Spleen (tissue), 11 donors: ENCODE measurements at regions not wholly inside any gene's neighbourhood (a gene's known extent, or its start where the extent isn't known, plus 50 kb on each side); places are given as distances from the start of the nearest gene placed in this dataset.
"Not testable (repeated sequence)": the region's sequence is repeated elsewhere in the genome, so short reads cannot be mapped to it uniquely, and the experiment has no call there.

Experiments
- DNase-seq: peaks from one replicate; pipeline ENCODE4 v3.0.0-alpha.2; 2020
- H3K27ac ChIP-seq, 8 donors: fragments of 200-600 bp; sonication (generic) in 7 of 8; 1 replicate in 4 of 8; 2 replicates in 4 of 8; pipeline versions ENCODE4 v1.5.0 to v1.8.0; 2016 to 2021; ENCODE audit warnings: inconsistent platforms in 4 of 8, mild to moderate bottlenecking in 4 of 8, moderate library complexity in 1 of 8
- H3K27me3 ChIP-seq, 7 donors: fragments of 200-600 bp; sonication (generic) in 6 of 7; replicated peaks in 1 of 7; 1 replicate in 4 of 7; 2 replicates in 3 of 7; pipeline versions ENCODE4 v1.5.0 to v1.8.0; 2016 to 2021; ENCODE audit warnings: inconsistent platforms in 3 of 7, mild to moderate bottlenecking in 1 of 7
- H3K36me3 ChIP-seq, 6 donors: fragments of 200-600 bp; sonication (generic) in 5 of 6; 1 replicate in 4 of 6; 2 replicates in 2 of 6; pipeline versions ENCODE4 v1.5.0 to v1.8.0; 2016 to 2021; ENCODE audit warnings: inconsistent platforms in 2 of 6
- H3K4me1 ChIP-seq, 6 donors: fragments of 200-600 bp; sonication (generic) in 5 of 6; 1 replicate in 3 of 6; 2 replicates in 3 of 6; pipeline versions ENCODE4 v1.5.0 to v1.8.0; 2016 to 2021; ENCODE audit warnings: inconsistent platforms in 3 of 6
- H3K4me3 ChIP-seq, 8 donors: fragments of 200-600 bp; sonication (generic) in 7 of 8; 1 replicate in 4 of 8; 2 replicates in 4 of 8; pipeline versions ENCODE4 v1.5.0 to v1.8.0; 2016 to 2021; ENCODE audit warnings: inconsistent platforms in 4 of 8, mild to moderate bottlenecking in 4 of 8, moderate library complexity in 2 of 8
- H3K9me3 ChIP-seq, 8 donors: fragments of 200-600 bp; sonication (generic) in 7 of 8; 1 replicate in 4 of 8; 2 replicates in 4 of 8; pipeline versions ENCODE4 v1.5.0 to v1.8.0; 2016 to 2021; ENCODE audit warnings: inconsistent platforms in 4 of 8
- POLR2A ChIP-seq, 3 donors: fragments of 450-650 bp; IDR thresholded peaks; one replicate each; pipeline ENCODE4 v1.5.1; 2017; ENCODE audit warnings: antibody characterized with exemption in 3 of 3, mild to moderate bottlenecking in 1 of 3
- POLR2AphosphoS5 ChIP-seq, 3 donors: sonication (generic); formaldehyde crosslinking; IDR thresholded peaks; one replicate each; pipeline ENCODE4 v1.5.1; 2017; ENCODE audit warnings: antibody characterized with exemption in 3 of 3
- WGBS, 5 donors: extraction: QIAGEN DNeasy Blood & Tissue Kit in 3 of 5; methylation state at CpG; one replicate each; pipeline versions ENCODE4 v1.1.5 to v1.1.7; 2013 to 2018; 5-methylcytosine and 5-hydroxymethylcytosine counted together
- intact Hi-C: fragments of 100-400 bp; cut with DNase I; formaldehyde crosslinking; loops from one replicate; pipeline ENCODE4 v1.15.0; 2023; ENCODE audit warnings: low total_unique reads
- TF ChIP-seq, protein P1 (sequence below), 11 experiments: fragments of 200-600 bp in 7 of 11; fragments of 450-650 bp in 4 of 11; sonication (generic) in 4 of 11; IDR thresholded peaks in 8 of 11; conservative IDR thresholded peaks in 3 of 11; 1 replicate in 7 of 11; 2 replicates in 4 of 11; pipeline versions ENCODE4 v1.4.0 to v1.8.0; 2016 to 2021; ENCODE audit warnings: antibody characterized with exemption in 11 of 11, inconsistent platforms in 4 of 11, mild to moderate bottlenecking in 1 of 11
- donor health status: healthy with polysubstance abuse.
- donor health status: DM: no; HTN: no; CAD: no; lungs with moderate emphysema.
- donor health status: DM: no; HTN: no; CAD: no.
- donor health status: Bipolar disorder and iron deficiency.
- donor health status: healthy.
- donor health status: DM: no; HTN: no; CAD: no.
- donor health status: DM: yes; HTN: yes; CAD: no.

DNA sequence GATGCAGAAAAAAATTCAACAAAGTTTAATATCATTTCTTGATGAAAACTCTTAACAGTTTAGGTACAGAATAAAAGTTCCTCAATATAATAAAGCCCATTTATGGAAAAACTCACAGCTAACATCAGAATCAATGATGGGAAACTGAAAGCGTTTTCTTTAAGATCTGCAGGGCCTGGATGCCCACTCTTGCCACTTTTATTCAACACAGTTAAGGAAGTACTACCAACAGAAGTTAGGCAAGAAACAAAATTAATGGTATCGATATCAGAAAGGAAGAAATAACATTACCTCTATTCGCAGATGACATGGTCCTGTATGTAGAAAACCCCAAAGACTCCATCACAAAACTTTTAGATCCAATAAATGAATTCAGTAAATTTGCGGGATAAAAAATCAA lies 542.4 kb upstream of the RGMB start:
- H3K4me3 ChIP-seq = no peak overlapping the region
- WGBS, 5 donors = 68 to 89% (median 71%) methylated on average over 4 of the region's 4 CpGs
- H3K27ac ChIP-seq = no peak overlapping the region
- TF ChIP-seq, protein P1, sequence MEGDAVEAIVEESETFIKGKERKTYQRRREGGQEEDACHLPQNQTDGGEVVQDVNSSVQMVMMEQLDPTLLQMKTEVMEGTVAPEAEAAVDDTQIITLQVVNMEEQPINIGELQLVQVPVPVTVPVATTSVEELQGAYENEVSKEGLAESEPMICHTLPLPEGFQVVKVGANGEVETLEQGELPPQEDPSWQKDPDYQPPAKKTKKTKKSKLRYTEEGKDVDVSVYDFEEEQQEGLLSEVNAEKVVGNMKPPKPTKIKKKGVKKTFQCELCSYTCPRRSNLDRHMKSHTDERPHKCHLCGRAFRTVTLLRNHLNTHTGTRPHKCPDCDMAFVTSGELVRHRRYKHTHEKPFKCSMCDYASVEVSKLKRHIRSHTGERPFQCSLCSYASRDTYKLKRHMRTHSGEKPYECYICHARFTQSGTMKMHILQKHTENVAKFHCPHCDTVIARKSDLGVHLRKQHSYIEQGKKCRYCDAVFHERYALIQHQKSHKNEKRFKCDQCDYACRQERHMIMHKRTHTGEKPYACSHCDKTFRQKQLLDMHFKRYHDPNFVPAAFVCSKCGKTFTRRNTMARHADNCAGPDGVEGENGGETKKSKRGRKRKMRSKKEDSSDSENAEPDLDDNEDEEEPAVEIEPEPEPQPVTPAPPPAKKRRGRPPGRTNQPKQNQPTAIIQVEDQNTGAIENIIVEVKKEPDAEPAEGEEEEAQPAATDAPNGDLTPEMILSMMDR (IDR thresholded peaks at IDR 0.05 in 8 of 11, conservative IDR thresholded peaks at IDR 0.05 in 3 of 11) = no peak
- TF ChIP-seq POLR2AphosphoS5 (IDR thresholded peaks at IDR 0.05) (no peak), POLR2A (IDR thresholded peaks at IDR 0.05) (no peak)
- no peaks in the 10 kb centered on the region for H3K4me1 ChIP-seq
- H3K27me3 ChIP-seq = no peaks in the 10 kb centered on the region
- peaks cover 2 to 68% (median 49%) of the 10 kb centered on the region in 8 donors for H3K9me3 ChIP-seq
- no peak for DNase-seq
- H3K36me3 ChIP-seq = no peaks in the 10 kb centered on the region
- intact Hi-C loops = no loop called here

DNA sequence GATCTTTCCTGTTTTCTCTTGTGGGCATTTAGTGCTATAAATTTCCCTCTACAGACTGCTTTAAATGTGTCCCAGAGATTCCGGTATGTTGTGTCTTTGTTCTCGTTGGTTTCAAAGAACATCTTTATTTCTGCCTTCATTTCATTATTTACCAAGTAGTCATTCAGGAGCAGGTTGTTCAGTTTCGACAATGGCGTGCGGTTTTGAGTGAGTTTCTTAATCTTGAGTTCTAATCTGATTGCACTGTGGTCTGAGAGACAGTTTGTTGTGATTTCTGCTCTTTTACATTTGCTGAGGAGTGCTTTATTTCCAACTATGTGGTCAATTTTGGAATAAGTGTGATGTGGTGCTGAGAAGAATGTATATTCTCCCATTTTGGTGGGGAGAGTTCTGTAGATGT lies 535.7 kb upstream of the RGMB start:
- 84 to 93% (median 85%) methylated on average over 5 of the region's 5 CpGs for WGBS, 5 donors
- H3K4me1 ChIP-seq, intact Hi-C loops, H3K36me3 ChIP-seq, H3K27ac ChIP-seq, H3K4me3 ChIP-seq, DNase-seq, H3K27me3 ChIP-seq: not testable (repeated sequence)
- peaks cover 0 to 61% (median 33%) of the 10 kb centered on the region in 8 donors for H3K9me3 ChIP-seq

DNA sequence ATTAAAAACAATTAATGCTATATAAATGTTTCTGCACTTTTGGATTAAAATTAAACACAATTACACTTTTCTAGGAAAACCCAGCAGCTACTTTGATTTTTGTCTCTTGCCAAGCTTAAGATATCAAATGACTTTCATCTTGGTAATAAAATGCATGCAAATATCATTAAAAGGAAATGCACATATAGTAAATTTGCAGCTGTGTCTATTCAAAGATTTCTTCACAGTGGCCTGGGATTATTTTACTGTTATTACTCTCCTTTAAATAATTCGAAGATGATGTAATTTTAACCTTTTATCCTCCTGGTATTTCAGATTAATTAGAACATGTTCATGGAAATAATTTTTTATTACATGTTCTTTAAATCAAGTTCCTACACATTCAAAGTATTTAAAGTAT lies 529.5 kb upstream of the RGMB start:
- Histone ChIP-seq H3K27me3 (no peaks in the 10 kb centered on the region), H3K4me3 (no peak overlapping the region), H3K4me1 (no peaks in the 10 kb centered on the region), H3K36me3 (no peaks in the 10 kb centered on the region), H3K9me3 (peaks cover 0 to 20% (median 8%) of the 10 kb centered on the region in 8 donors), H3K27ac (no peak overlapping the region)
- TF ChIP-seq POLR2A (IDR thresholded peaks at IDR 0.05) = no peak
- no peak for TF ChIP-seq POLR2AphosphoS5 (IDR thresholded peaks at IDR 0.05)
- TF ChIP-seq, protein P1 (IDR thresholded peaks at IDR 0.05 in 8 of 11, conservative IDR thresholded peaks at IDR 0.05 in 3 of 11) = no peak
- 61 to 79% (median 70%) methylated on average over 1 of the region's 1 CpG for WGBS, 5 donors
- DNase-seq = no peak
- intact Hi-C loops = no loop called here

DNA sequence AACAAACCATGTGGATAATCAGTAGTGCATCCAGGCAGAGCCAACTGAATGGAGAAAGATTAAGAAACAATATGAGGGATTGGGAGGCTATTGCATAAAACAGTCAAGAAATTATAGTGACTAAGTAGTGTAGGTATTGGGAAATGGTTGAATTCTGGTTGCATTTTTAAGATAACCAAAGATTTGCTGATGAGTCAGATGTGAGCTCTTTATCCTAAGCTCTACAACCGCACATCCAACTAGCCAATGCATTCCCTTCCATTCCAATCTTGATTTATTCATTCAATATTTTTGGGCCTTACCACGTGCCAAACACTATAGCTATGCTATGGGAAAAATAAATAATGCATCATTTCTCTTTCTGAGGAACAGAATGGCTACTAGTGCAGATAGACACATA lies 524.5 kb upstream of the RGMB start:
- Histone ChIP-seq H3K4me1 (no peaks in the 10 kb centered on the region), H3K4me3 (no peak overlapping the region), H3K36me3 (no peaks in the 10 kb centered on the region), H3K27me3 (no peaks in the 10 kb centered on the region), H3K9me3 (peaks cover 0 to 4% (median 0%) of the 10 kb centered on the region in 8 donors), H3K27ac (no peak overlapping the region)
- intact Hi-C loops = no loop called here
- no peak for DNase-seq
- TF ChIP-seq POLR2AphosphoS5 (IDR thresholded peaks at IDR 0.05) (no peak), POLR2A (IDR thresholded peaks at IDR 0.05) (no peak)
- TF ChIP-seq, protein P1 (IDR thresholded peaks at IDR 0.05 in 8 of 11, conservative IDR thresholded peaks at IDR 0.05 in 3 of 11) = no peak
- WGBS, 5 donors = 57 to 69% (median 66%) methylated on average over 2 of the region's 2 CpGs

DNA sequence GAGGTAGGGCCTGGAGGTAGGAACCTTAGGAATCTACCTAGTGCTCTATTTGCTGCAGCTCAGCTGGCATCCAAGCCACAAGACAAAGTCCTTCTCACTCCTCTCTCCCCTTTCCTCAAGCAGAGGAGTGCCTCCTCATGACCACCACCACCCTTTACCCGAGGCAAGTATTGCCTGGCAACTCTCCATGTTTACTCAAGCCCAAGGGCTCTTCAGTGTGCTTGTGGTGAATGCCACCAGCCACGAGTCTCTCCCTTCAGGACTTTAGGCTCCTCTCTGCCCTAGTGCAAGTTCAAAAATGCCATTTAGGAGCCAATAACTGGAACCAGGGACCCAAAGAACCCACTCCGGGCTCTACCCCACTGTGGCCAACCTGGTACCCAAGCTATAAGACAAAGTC lies 514.5 kb upstream of the RGMB start:
- intact Hi-C loops = no loop called here
- Histone ChIP-seq H3K9me3 (peaks cover 0 to 6% (median 0%) of the 10 kb centered on the region in 8 donors), H3K36me3 (no peaks in the 10 kb centered on the region), H3K27ac (no peak overlapping the region), H3K4me3 (no peak overlapping the region), H3K4me1 (no peaks in the 10 kb centered on the region), H3K27me3 (no peaks in the 10 kb centered on the region)
- no peak for TF ChIP-seq POLR2A (IDR thresholded peaks at IDR 0.05)
- TF ChIP-seq POLR2AphosphoS5 (IDR thresholded peaks at IDR 0.05) = no peak
- TF ChIP-seq, protein P1 (IDR thresholded peaks at IDR 0.05 in 8 of 11, conservative IDR thresholded peaks at IDR 0.05 in 3 of 11) = no peak
- no peak for DNase-seq
- 68 to 86% (median 74%) methylated on average over 3 of the region's 3 CpGs for WGBS, 5 donors
